SK-N-SH (cell line): ENCODE measurements at regions not wholly inside any gene's neighbourhood (a gene's known extent, or its start where the extent isn't known, plus 50 kb on each side); places are given as distances from the start of the nearest gene placed in this dataset.
"Not testable (repeated sequence)": the region's sequence is repeated elsewhere in the genome, so short reads cannot be mapped to it uniquely, and the experiment has no call there.

Experiments used
- CTCF ChIA-PET: fragments of 300-600, 350-600 bp; formaldehyde crosslinking; extraction: SDS; loops from one replicate; lab custom pipeline; 2021; lab: Yijun Ruan, JAX
- POLR2A ChIA-PET: fragments of 350-600 bp; sonication (Branson Sonifier 250); formaldehyde crosslinking; extraction: SDS; loops from one replicate; lab custom pipeline; 2020; ENCODE audit warnings: antibody characterized with exemption, inconsistent platforms; lab: Yijun Ruan, JAX
- DNase-seq: peaks from one replicate; pipeline ENCODE4 v3.0.0; 2012
- H2AFZ ChIP-seq: fragments of 200-600 bp; sonication (generic); 2 replicates; pipeline ENCODE4 v1.8.1; 2016; ENCODE audit warnings: antibody characterized with exemption, mild to moderate bottlenecking, low read depth
- H3F3A ChIP-seq: fragments of 200-600 bp; sonication (generic); replicated peaks from 2 replicates; pipeline ENCODE3; 2016; ENCODE audit warnings: antibody characterized with exemption, mild to moderate bottlenecking; ENCODE audit not compliant: insufficient read depth
- H3K27ac ChIP-seq, 2 experiments: fragments of 200-500 bp in 1 of 2; fragments of 200-600 bp in 1 of 2; sonication (Bioruptor generic) in 1 of 2; sonication (generic), shearing (Covaris generic) in 1 of 2; 2 replicates each; pipeline versions ENCODE4 v1.5.1 to v1.6.1; 2014 to 2016; ENCODE audit warnings: low read depth in 2 of 2, inconsistent platforms in 1 of 2, low read length in 1 of 2, mild to moderate bottlenecking in 1 of 2, mixed read lengths in 1 of 2
- H3K27me3 ChIP-seq: fragments of 200-600 bp; sonication (generic), shearing (Covaris generic); 2 replicates; pipeline ENCODE4 v1.6.1; 2016; ENCODE audit warnings: mixed run types; ENCODE audit not compliant: insufficient read depth
- H3K36me3 ChIP-seq, 2 experiments: fragments of 200-500 bp in 1 of 2; fragments of 200-600 bp in 1 of 2; sonication (Bioruptor generic) in 1 of 2; sonication (generic) in 1 of 2; replicated peaks in 1 of 2; 2 replicates each; pipeline versions ENCODE3 to v1.5.1; 2014 to 2016; ENCODE audit warnings: low read length in 1 of 2, mild to moderate bottlenecking in 1 of 2; ENCODE audit not compliant: insufficient read depth in 2 of 2, control insufficient read depth in 1 of 2
- H3K4me1 ChIP-seq, 2 experiments: fragments of 200-500 bp in 1 of 2; fragments of 200-600 bp in 1 of 2; sonication (Bioruptor generic) in 1 of 2; sonication (generic), shearing (Covaris generic) in 1 of 2; 2 replicates each; pipeline versions ENCODE4 v1.5.1 to v1.6.1; 2014 to 2016; ENCODE audit warnings: low read depth in 1 of 2, low read length in 1 of 2, mixed run types in 1 of 2; ENCODE audit not compliant: insufficient read depth in 2 of 2, control insufficient read depth in 1 of 2
- H3K4me2 ChIP-seq: fragments of 200-600 bp; sonication (generic), shearing (Covaris generic); 2 replicates; pipeline ENCODE4 v1.6.1; 2017; ENCODE audit warnings: mixed run types
- H3K4me3 ChIP-seq, 2 experiments: fragments of 200-500 bp in 1 of 2; fragments of 200-600 bp in 1 of 2; sonication (Bioruptor generic) in 1 of 2; sonication (generic), shearing (Covaris generic) in 1 of 2; 2 replicates each; pipeline versions ENCODE4 v1.5.1 to v1.8.1; 2014 to 2016; ENCODE audit warnings: low read depth in 2 of 2, inconsistent platforms in 1 of 2, low read length in 1 of 2, mild to moderate bottlenecking in 1 of 2, mixed read lengths in 1 of 2, moderate library complexity in 1 of 2
- H3K79me2 ChIP-seq: fragments of 200-600 bp; sonication (generic); 2 replicates; pipeline ENCODE4 v1.8.1; 2017; ENCODE audit warnings: mild to moderate bottlenecking; ENCODE audit not compliant: insufficient read depth
- H3K9ac ChIP-seq: fragments of 200-600 bp; sonication (generic); 2 replicates; pipeline ENCODE4 v1.6.1; 2017; ENCODE audit warnings: mixed run types
- H3K9me2 ChIP-seq: fragments of 200-600 bp; sonication (generic); 2 replicates; pipeline ENCODE4 v1.6.1; 2017; ENCODE audit warnings: mixed run types
- H3K9me3 ChIP-seq: fragments of 200-600 bp; sonication (generic); 2 replicates; pipeline ENCODE4 v1.6.1; 2017; ENCODE audit warnings: mixed run types, mild to moderate bottlenecking, moderate library complexity
- H4K20me1 ChIP-seq: fragments of 200-600 bp; sonication (generic); 2 replicates; pipeline ENCODE4 v1.6.1; 2017; ENCODE audit warnings: mild to moderate bottlenecking, mixed run types; ENCODE audit not compliant: insufficient read depth
- EP300 ChIP-seq, 2 experiments: IDR thresholded peaks; 2 replicates each; pipeline versions ENCODE4 v1.4.0 to v1.6.1; 2012; ENCODE audit warnings: borderline replicate concordance in 1 of 2, low read depth in 1 of 2, low read length in 1 of 2
- EZH2phosphoT487 ChIP-seq: fragments of 200-600 bp; sonication (generic); IDR thresholded peaks from 2 replicates; pipeline ENCODE4 v1.6.1; 2017; ENCODE audit warnings: low read depth, mixed run types, mild to moderate bottlenecking, antibody characterized with exemption, moderate library complexity, borderline replicate concordance
- FOSL2 ChIP-seq: IDR thresholded peaks from 2 replicates; pipeline ENCODE4 v1.4.0; 2012; ENCODE audit warnings: low read depth, mild to moderate bottlenecking, moderate library complexity, borderline replicate concordance
- FOXJ3 ChIP-seq: sonication (generic); formaldehyde crosslinking; IDR thresholded peaks from 2 replicates; pipeline ENCODE4 v1.5.1; 2020; ENCODE audit warnings: mild to moderate bottlenecking, missing genetic modification reagents
- GABPA ChIP-seq: IDR thresholded peaks from 2 replicates; pipeline ENCODE4 v1.4.0; 2012; ENCODE audit warnings: low read depth, mild to moderate bottlenecking
- IRF3 ChIP-seq: fragments of 150-350 bp; IDR thresholded peaks from 2 replicates; pipeline ENCODE4 v1.6.1; 2016; ENCODE audit warnings: mild to moderate bottlenecking, low read depth, low read length
- JUND ChIP-seq: IDR thresholded peaks from 2 replicates; pipeline ENCODE4 v1.4.0; 2012
- MAX ChIP-seq: IDR thresholded peaks from 2 replicates; pipeline ENCODE4 v1.4.0; 2012; ENCODE audit warnings: low read depth
- MEF2A ChIP-seq: IDR thresholded peaks from 2 replicates; pipeline ENCODE4 v1.4.0; 2012; ENCODE audit warnings: low read depth, borderline replicate concordance
- PBX3 ChIP-seq: IDR thresholded peaks from 2 replicates; pipeline ENCODE4; 2012
- POLR2AphosphoS5 ChIP-seq: IDR thresholded peaks from 2 replicates; pipeline ENCODE4 v1.6.1; 2012; ENCODE audit warnings: low read depth, low read length
- SIN3A ChIP-seq: IDR thresholded peaks from 2 replicates; pipeline ENCODE4 v1.6.1; 2012; ENCODE audit warnings: low read depth, mild to moderate bottlenecking, low read length, moderate library complexity, borderline replicate concordance
- TAF1 ChIP-seq: IDR thresholded peaks from 2 replicates; pipeline ENCODE4 v1.6.1; 2012; ENCODE audit warnings: low read depth, mild to moderate bottlenecking, low read length, moderate library complexity, borderline replicate concordance
- ZBTB33 ChIP-seq: IDR thresholded peaks from 2 replicates; pipeline ENCODE4 v1.4.0; 2012; ENCODE audit warnings: low read depth, borderline replicate concordance
- WGBS: methylation state at CpG from one replicate; pipeline ENCODE4 v1.1.6; 2017; ENCODE audit warnings: low lambda C conversion rate; 5-methylcytosine and 5-hydroxymethylcytosine counted together

GRCh38 chr1:56118676-56119075 lies 460.7 kb downstream of the PLPP3 start:
- H3K4me3 ChIP-seq, H3K27me3 ChIP-seq, H3K4me2 ChIP-seq, H3K9me2 ChIP-seq, H4K20me1 ChIP-seq, H3K27ac ChIP-seq, POLR2A ChIA-PET, H3K36me3 ChIP-seq, H3K79me2 ChIP-seq, H3F3A ChIP-seq, H2AFZ ChIP-seq, H3K4me1 ChIP-seq, H3K9ac ChIP-seq, DNase-seq: not testable (repeated sequence)
- 0 out of 2 replicates have a peak, but pooled peaks cover 11% of the 10 kb centered on the region for H3K9me3 ChIP-seq
- CTCF ChIA-PET, result interaction anchor here (1.4 kb wide), 1 partner anchor 30 kb away, joined by 3 read pairs; no protein-coding TSS in a partner anchor
- WGBS, result 86% methylated on average over 4 of the region's 4 CpGs

GRCh38 chr1:56115701-56116100 lies 463.7 kb downstream of the PLPP3 start:
- H3K9me2 ChIP-seq, result no peaks in the 10 kb centered on the region
- no peak for TF ChIP-seq EP300 (IDR thresholded peaks at IDR 0.05; ENCODE audit: borderline replicate concordance in 1 of 2, low read depth in 1 of 2, low read length in 1 of 2)
- TF ChIP-seq PBX3, result no peak
- TF ChIP-seq POLR2AphosphoS5, result no peak
- TF ChIP-seq GABPA, result no peak
- TF ChIP-seq TAF1, result no peak
- no peaks in the 10 kb centered on the region for H3F3A ChIP-seq
- H4K20me1 ChIP-seq, result no peaks in the 10 kb centered on the region
- H3K9ac ChIP-seq, result no peak overlapping the region
- WGBS, result 57% methylated on average over 3 of the region's 3 CpGs
- CTCF ChIA-PET, result interaction anchor here (1.1 kb wide), 1 partner anchor 70 kb away, joined by 3 read pairs; no protein-coding TSS in a partner anchor
- no peaks in the 10 kb centered on the region for H3K27me3 ChIP-seq
- peaks cover 4% of the 10 kb centered on the region; the same call in 1 of the 2 replicates for H3K9me3 ChIP-seq
- H3K4me2 ChIP-seq, result no peak overlapping the region
- no peaks in the 10 kb centered on the region for H3K36me3 ChIP-seq
- no peak for DNase-seq
- no peak overlapping the region for H3K27ac ChIP-seq
- H3K4me1 ChIP-seq, result no peaks in the 10 kb centered on the region
- no peaks in the 10 kb centered on the region for H3K79me2 ChIP-seq
- no peak overlapping the region for H2AFZ ChIP-seq
- no peak overlapping the region for H3K4me3 ChIP-seq
- POLR2A ChIA-PET, result no interaction called here

- H2AFZ ChIP-seq, result no peak overlapping the region
- H3K9me2 ChIP-seq, result no peaks in the 10 kb centered on the region
- H3K4me2 ChIP-seq, result no peak overlapping the region
- ChIA-PET POLR2A (no interaction called here), CTCF (interaction anchor here (0.7 kb wide), 1 partner anchor 20 kb away, joined by 3 read pairs; no protein-coding TSS in a partner anchor)
- H3K4me3 ChIP-seq, result no peak overlapping the region
- no peaks in the 10 kb centered on the region for H3K4me1 ChIP-seq
- no peaks in the 10 kb centered on the region for H3K36me3 ChIP-seq
- no peaks in the 10 kb centered on the region for H3F3A ChIP-seq
- H3K79me2 ChIP-seq, result no peaks in the 10 kb centered on the region
- no peak for DNase-seq
- no peak for TF ChIP-seq ZBTB33
- TF ChIP-seq TAF1, result no peak
- no peak for TF ChIP-seq MAX
- no peak for TF ChIP-seq EZH2phosphoT487
- no peak for TF ChIP-seq MEF2A
- no peak for TF ChIP-seq SIN3A
- no peak for TF ChIP-seq FOSL2
- TF ChIP-seq JUND, result no peak
- TF ChIP-seq IRF3, result no peak
- TF ChIP-seq FOXJ3 (CRISPR knock-in tag), result no peak
- no peak overlapping the region for H3K9ac ChIP-seq
- WGBS, result 57% methylated on average over 3 of the region's 3 CpGs
- H3K9me3 ChIP-seq, result peaks cover 4% of the 10 kb centered on the region; the same call in 1 of the 2 replicates
- no peak overlapping the region for H3K27ac ChIP-seq
- H3K27me3 ChIP-seq, result no peaks in the 10 kb centered on the region
- H4K20me1 ChIP-seq, result no peaks in the 10 kb centered on the region
Measured at GRCh38 chr1:56113679-56114078, 465.7 kb downstream of the PLPP3 start.
